ENCODE measurements at regions not wholly inside any gene's neighbourhood (a gene's known extent, or its start where the extent isn't known, plus 50 kb on each side); places are given as distances from the start of the nearest gene placed in this dataset.

GRCh38 chr17:14797021-14797420 lies 468.1 kb downstream of the PMP22 start:
- DNase-seq, result no peak

- no peak for DNase-seq
Observed at GRCh38 chr17:14794961-14795360, 470.2 kb downstream of the PMP22 start.

GRCh38 chr17:14793237-14793636 lies 471.9 kb downstream of the PMP22 start:
- DNase-seq, result no peak

GRCh38 chr17:14792746-14793145 lies 472.4 kb downstream of the PMP22 start:
- no peak for DNase-seq

- no peak for DNase-seq
Observed at GRCh38 chr17:14791221-14791620, 473.9 kb downstream of the PMP22 start.

- DNase-seq, result no peak
Observed at GRCh38 chr17:14790521-14790920, 474.6 kb downstream of the PMP22 start.

GRCh38 chr17:14784997-14785696 lies 480.0 kb downstream of the PMP22 start:
- DNase-seq, result peak; percentile 23 to 34

- no peak for DNase-seq
Observed at GRCh38 chr17:14781123-14781522, 480.2 kb downstream of the HS3ST3B1 start.

GRCh38 chr17:14780097-14780651 lies 479.3 kb downstream of the HS3ST3B1 start:
- DNase-seq, result no peak

- no peak for DNase-seq
Observed at GRCh38 chr17:14779241-14779640, 478.4 kb downstream of the HS3ST3B1 start.

GRCh38 chr17:14777291-14777690 lies 476.4 kb downstream of the HS3ST3B1 start:
- DNase-seq, result no peak

GRCh38 chr17:14776791-14777190 lies 475.9 kb downstream of the HS3ST3B1 start:
- no peak for DNase-seq

GRCh38 chr17:14775731-14776492 lies 475.0 kb downstream of the HS3ST3B1 start:
- DNase-seq, result no peak

GRCh38 chr17:14774774-14775173 lies 473.9 kb downstream of the HS3ST3B1 start:
- no peak for DNase-seq

- no peak for DNase-seq
Observed at GRCh38 chr17:14772776-14773175, 471.9 kb downstream of the HS3ST3B1 start.

GRCh38 chr17:14771543-14771942 lies 470.7 kb downstream of the HS3ST3B1 start:
- DNase-seq, result no peak

GRCh38 chr17:14768923-14769322 lies 468.0 kb downstream of the HS3ST3B1 start:
- DNase-seq, result no peak

- DNase-seq, result no peak
Observed at GRCh38 chr17:14762736-14763479, 462.0 kb downstream of the HS3ST3B1 start.

- DNase-seq, result no peak
Observed at GRCh38 chr17:14760719-14761411, 460.0 kb downstream of the HS3ST3B1 start.

- no peak for DNase-seq
Observed at GRCh38 chr17:14760212-14760611, 459.3 kb downstream of the HS3ST3B1 start.

- DNase-seq, result no peak
Observed at GRCh38 chr17:14759325-14759724, 458.4 kb downstream of the HS3ST3B1 start.

- no peak for DNase-seq
Observed at GRCh38 chr17:14756479-14756878, 455.6 kb downstream of the HS3ST3B1 start.

GRCh38 chr17:14755002-14755401 lies 454.1 kb downstream of the HS3ST3B1 start:
- no peak for DNase-seq

All from activated T-cell treated with anti-CD3 and anti-CD28 coated beads, Interleukin-2, amount 50 U/mL, for 48 hours (primary cell).